HG02981 (cell line): ENCODE measurements at regions not wholly inside any gene's neighbourhood (a gene's known extent, or its start where the extent isn't known, plus 50 kb on each side); places are given as distances from the start of the nearest gene placed in this dataset.
"Not testable (repeated sequence)": the region's sequence is repeated elsewhere in the genome, so short reads cannot be mapped to it uniquely, and the experiment has no call there.

Source experiments
- ATAC-seq: cut with Tn5 transposase; IDR thresholded peaks from one replicate; pipeline ENCODE4 v1.9.1; 2021; ENCODE audit warnings: mild to moderate bottlenecking, moderate library complexity; ENCODE audit not compliant: unreplicated experiment

GRCh38 chr6:121748850-121749249, 313.4 kb downstream of the GJA1 start:
- no peak for ATAC-seq

- ATAC-seq, result no peak
Observed at GRCh38 chr6:121755485-121755884, 320.0 kb downstream of the GJA1 start.

GRCh38 chr6:121756666-121757065, 321.2 kb downstream of the GJA1 start:
- ATAC-seq, result no peak

GRCh38 chr6:121759370-121759769, 323.9 kb downstream of the GJA1 start:
- peak; percentile 74 for ATAC-seq

GRCh38 chr6:121760191-121760590, 324.7 kb downstream of the GJA1 start:
- no peak for ATAC-seq

GRCh38 chr6:121760745-121761144, 325.3 kb downstream of the GJA1 start:
- ATAC-seq, result no peak

GRCh38 chr6:121764493-121764892, 329.0 kb downstream of the GJA1 start:
- ATAC-seq, result peak; percentile 84

GRCh38 chr6:121765060-121765459, 329.6 kb downstream of the GJA1 start:
- no peak for ATAC-seq

GRCh38 chr6:121767211-121767610, 331.8 kb downstream of the GJA1 start:
- no peak for ATAC-seq

GRCh38 chr6:121770943-121771342, 335.5 kb downstream of the GJA1 start:
- ATAC-seq, result peak; percentile 70

GRCh38 chr6:121771937-121772720, 336.7 kb downstream of the GJA1 start:
- ATAC-seq, result peak; percentile 82

GRCh38 chr6:121776054-121776453, 340.6 kb downstream of the GJA1 start:
- no peak for ATAC-seq

GRCh38 chr6:121780325-121781321, 345.2 kb downstream of the GJA1 start:
- no peak for ATAC-seq

- ATAC-seq, result no peak
Observed at GRCh38 chr6:121791396-121792315, 356.2 kb downstream of the GJA1 start.

- no peak for ATAC-seq
Observed at GRCh38 chr6:121794630-121795029, 359.2 kb downstream of the GJA1 start.

- not testable (repeated sequence) for ATAC-seq
Observed at GRCh38 chr6:121797598-121797997, 362.2 kb downstream of the GJA1 start.

GRCh38 chr6:121798126-121798525, 362.7 kb downstream of the GJA1 start:
- ATAC-seq, result not testable (repeated sequence)

- no peak for ATAC-seq
Observed at GRCh38 chr6:121799574-121799973, 364.1 kb downstream of the GJA1 start.

- ATAC-seq, result no peak
Observed at GRCh38 chr6:121800047-121800446, 364.6 kb downstream of the GJA1 start.

- no peak for ATAC-seq
Observed at GRCh38 chr6:121806116-121806515, 370.7 kb downstream of the GJA1 start.

- ATAC-seq, result no peak
Observed at GRCh38 chr6:121809211-121809610, 373.8 kb downstream of the GJA1 start.
